ENCODE measurements at regions not wholly inside any gene's neighbourhood (a gene's known extent, or its start where the extent isn't known, plus 50 kb on each side); places are given as distances from the start of the nearest gene placed in this dataset.
A peak's percentile ranks its signal among the peaks of the same experiment; 100 is the strongest.

GRCh38 chr2:193966590-193966989 lies 1690.4 kb upstream of the SLC39A10 start:
- H3K4me3 ChIP-seq (ENCODE audit: low read depth, low read length): no peak overlapping the region
- TF ChIP-seq CTCF (IDR thresholded peaks at IDR 0.05; ENCODE audit: insufficient read depth, low read length, missing control alignments): no peak
- peak; percentile 10 for DNase-seq (ENCODE audit: low read depth, low spot score)
- CTCF ChIA-PET: interaction anchor here (1.3 kb wide), 1 partner anchor 271 kb away, joined by 4 read pairs; no protein-coding TSS in a partner anchor
- POLR2A ChIA-PET: no interaction called here

GRCh38 chr2:193965263-193965662 lies 1691.8 kb upstream of the SLC39A10 start:
- POLR2A ChIA-PET: no interaction called here
- CTCF ChIA-PET: no interaction called here
- DNase-seq (ENCODE audit: low read depth, low spot score): no peak
- TF ChIP-seq CTCF (IDR thresholded peaks at IDR 0.05; ENCODE audit: insufficient read depth, low read length, missing control alignments): no peak
- no peak overlapping the region for H3K4me3 ChIP-seq (ENCODE audit: low read depth, low read length)

- POLR2A ChIA-PET: no interaction called here
- TF ChIP-seq CTCF (IDR thresholded peaks at IDR 0.05; ENCODE audit: insufficient read depth, low read length, missing control alignments): peak; percentile 46
- CTCF ChIA-PET: interaction anchor here (0.9 to 1.5 kb wide), 6 partner anchors 8 to 273 kb away, joined by 3 to 11 read pairs (median 3); no protein-coding TSS in a partner anchor
- no peak overlapping the region for H3K4me3 ChIP-seq (ENCODE audit: low read depth, low read length)
- no peak for DNase-seq (ENCODE audit: low read depth, low spot score)
Measured at GRCh38 chr2:193963472-193964119, 1693.4 kb upstream of the SLC39A10 start.

- TF ChIP-seq CTCF (IDR thresholded peaks at IDR 0.05; ENCODE audit: insufficient read depth, low read length, missing control alignments): no peak
- ChIA-PET POLR2A (no interaction called here), CTCF (no interaction called here)
- DNase-seq (ENCODE audit: low read depth, low spot score): no peak
- no peak overlapping the region for H3K4me3 ChIP-seq (ENCODE audit: low read depth, low read length)
Measured at GRCh38 chr2:193946806-193947205, 1710.2 kb upstream of the SLC39A10 start.

GRCh38 chr2:193943406-193943960 lies 1713.5 kb upstream of the SLC39A10 start:
- ChIA-PET CTCF (no interaction called here), POLR2A (no interaction called here)
- no peak for DNase-seq (ENCODE audit: low read depth, low spot score)
- no peak for TF ChIP-seq CTCF (IDR thresholded peaks at IDR 0.05; ENCODE audit: insufficient read depth, low read length, missing control alignments)
- H3K4me3 ChIP-seq (ENCODE audit: low read depth, low read length): no peak overlapping the region

- DNase-seq (ENCODE audit: low read depth, low spot score): no peak
- CTCF ChIA-PET: no interaction called here
- no peak for TF ChIP-seq CTCF (IDR thresholded peaks at IDR 0.05; ENCODE audit: insufficient read depth, low read length, missing control alignments)
- POLR2A ChIA-PET: no interaction called here
- H3K4me3 ChIP-seq (ENCODE audit: low read depth, low read length): no peak overlapping the region
Measured at GRCh38 chr2:193935114-193935513, 1721.9 kb upstream of the SLC39A10 start.

All from AG04449 (cell line).